ENCODE measurements at regions not wholly inside any gene's neighbourhood (a gene's known extent, or its start where the extent isn't known, plus 50 kb on each side); places are given as distances from the start of the nearest gene placed in this dataset.

- TF ChIP-seq CTCF (conservative IDR thresholded peaks at IDR 0.05 in 1 of 2, IDR thresholded peaks at IDR 0.05 in 1 of 2; ENCODE audit: extremely low read depth in 1 of 2, insufficient read depth in 1 of 2, low read depth in 1 of 2, low read length in 2 of 2) (no peak), EZH2 (IDR thresholded peaks at IDR 0.05; ENCODE audit: borderline replicate concordance, low read length) (no peak)
Measured at GRCh38 chr3:140832883-140833282, 108.8 kb upstream of the SLC25A36 start.
